Stimulated activated naive CD8-positive, alpha-beta T cell treated with anti-CD3 and anti-CD28 coated beads, Interleukin-15, amount 100 ng/mL, for 72 hours (primary cell): ENCODE measurements at regions not wholly inside any gene's neighbourhood (a gene's known extent, or its start where the extent isn't known, plus 50 kb on each side); places are given as distances from the start of the nearest gene placed in this dataset.

ENCODE experiments used
- ATAC-seq: fragments of 150-1000 bp; cut with Tn5 transposase; 2 replicates; pipeline ENCODE4 v1.10.0; 2021; ENCODE audit warnings: mild to moderate bottlenecking, moderate library complexity
- DNase-seq, 2 donors: peaks; one replicate each; pipeline ENCODE4 v3.0.0; 2021 to 2022
- H3K27ac Mint-ChIP-seq, 2 donors: one replicate each; pipeline ENCODE4 v1.8.0; 2022; ENCODE audit warnings: mild to moderate bottlenecking in 2 of 2, mixed read lengths in 2 of 2, moderate library complexity in 2 of 2
- H3K27me3 Mint-ChIP-seq: one replicate; pipeline ENCODE4 v1.8.0; 2022; ENCODE audit warnings: mixed read lengths
- H3K4me1 Mint-ChIP-seq: one replicate; pipeline ENCODE4 v1.8.0; 2022; ENCODE audit warnings: mild to moderate bottlenecking, mixed read lengths
- H3K4me3 Mint-ChIP-seq, 2 donors: one replicate each; pipeline ENCODE4 v1.8.0; 2022; ENCODE audit warnings: mild to moderate bottlenecking in 2 of 2, mixed read lengths in 2 of 2, moderate library complexity in 1 of 2
- H3K9me3 Mint-ChIP-seq, 2 donors: one replicate each; pipeline ENCODE4 v1.8.0; 2022; ENCODE audit warnings: mixed read lengths in 2 of 2

- ATAC-seq = no peak
- H3K27ac Mint-ChIP-seq = no peak overlapping the region
- no peaks in the 10 kb centered on the region for H3K9me3 Mint-ChIP-seq
- DNase-seq = no peak
- peaks cover 21% of the 10 kb centered on the region for H3K27me3 Mint-ChIP-seq
- H3K4me3 Mint-ChIP-seq = no peak overlapping the region
- no peaks in the 10 kb centered on the region for H3K4me1 Mint-ChIP-seq
Measured at GRCh38 chr11:31910950-31911576, 99.9 kb upstream of the PAX6 start.

GRCh38 chr11:31903225-31904074, 92.3 kb upstream of the PAX6 start:
- no peaks in the 10 kb centered on the region for H3K27me3 Mint-ChIP-seq
- H3K4me3 Mint-ChIP-seq = no peak overlapping the region
- no peak overlapping the region for H3K27ac Mint-ChIP-seq
- H3K9me3 Mint-ChIP-seq = peaks cover 0 to 18% of the 10 kb centered on the region in 2 donors
- ATAC-seq = no peak
- no peaks in the 10 kb centered on the region for H3K4me1 Mint-ChIP-seq
- DNase-seq = no peak

- H3K4me3 Mint-ChIP-seq = no peak overlapping the region
Measured at GRCh38 chr11:31902706-31903105, 91.6 kb upstream of the PAX6 start.

GRCh38 chr11:31895926-31896325, 84.8 kb upstream of the PAX6 start:
- Mint-ChIP-seq H3K27me3 (no peaks in the 10 kb centered on the region), H3K4me1 (no peaks in the 10 kb centered on the region), H3K9me3 (peaks cover 4 to 10% of the 10 kb centered on the region in 2 donors), H3K4me3 (no peak overlapping the region), H3K27ac (no peak overlapping the region)
- ATAC-seq = no peak
- DNase-seq = no peak

More at GRCh38 chr11:31902706-31903105, 91.6 kb upstream of the PAX6 start:
- no peaks in the 10 kb centered on the region for H3K27me3 Mint-ChIP-seq
- H3K4me1 Mint-ChIP-seq = no peaks in the 10 kb centered on the region
- no peak overlapping the region for H3K27ac Mint-ChIP-seq
- DNase-seq = no peak
- no peak for ATAC-seq
- H3K9me3 Mint-ChIP-seq = peaks cover 3 to 18% of the 10 kb centered on the region in 2 donors

GRCh38 chr11:31887180-31887579, 76.1 kb upstream of the PAX6 start:
- no peak overlapping the region for H3K27ac Mint-ChIP-seq
- DNase-seq (no peak), ATAC-seq (no peak)
- H3K4me1 Mint-ChIP-seq = no peaks in the 10 kb centered on the region
- H3K27me3 Mint-ChIP-seq = peaks cover 34% of the 10 kb centered on the region
- no peaks in the 10 kb centered on the region for H3K9me3 Mint-ChIP-seq
- no peak overlapping the region for H3K4me3 Mint-ChIP-seq

GRCh38 chr11:31884080-31884479, 73.0 kb upstream of the PAX6 start:
- no peaks in the 10 kb centered on the region for H3K9me3 Mint-ChIP-seq
- peaks cover 55% of the 10 kb centered on the region for H3K27me3 Mint-ChIP-seq
- DNase-seq (no peak), ATAC-seq (no peak)
- no peak overlapping the region for H3K27ac Mint-ChIP-seq
- H3K4me3 Mint-ChIP-seq = no peak overlapping the region
- H3K4me1 Mint-ChIP-seq = no peaks in the 10 kb centered on the region

- no peaks in the 10 kb centered on the region for H3K9me3 Mint-ChIP-seq
- ATAC-seq (no peak), DNase-seq (no peak)
- H3K4me3 Mint-ChIP-seq = no peak overlapping the region
- H3K27me3 Mint-ChIP-seq = peaks cover 58% of the 10 kb centered on the region
- no peaks in the 10 kb centered on the region for H3K4me1 Mint-ChIP-seq
- H3K27ac Mint-ChIP-seq = no peak overlapping the region
Measured at GRCh38 chr11:31883435-31883834, 72.3 kb upstream of the PAX6 start.

- no peaks in the 10 kb centered on the region for H3K9me3 Mint-ChIP-seq
- H3K4me3 Mint-ChIP-seq = no peak overlapping the region
- DNase-seq (no peak), ATAC-seq (no peak)
- H3K27me3 Mint-ChIP-seq = peaks cover 55% of the 10 kb centered on the region
- H3K4me1 Mint-ChIP-seq = no peaks in the 10 kb centered on the region
- no peak overlapping the region for H3K27ac Mint-ChIP-seq
Measured at GRCh38 chr11:31882951-31883392, 71.8 kb upstream of the PAX6 start.

- no peaks in the 10 kb centered on the region for H3K9me3 Mint-ChIP-seq
Measured at GRCh38 chr11:31881825-31882224, 70.7 kb upstream of the PAX6 start.

GRCh38 chr11:31879681-31880080, 68.6 kb upstream of the PAX6 start:
- DNase-seq (no peak), ATAC-seq (no peak)
- H3K27ac Mint-ChIP-seq = no peak overlapping the region
- no peaks in the 10 kb centered on the region for H3K4me1 Mint-ChIP-seq
- H3K27me3 Mint-ChIP-seq = peaks cover 54% of the 10 kb centered on the region
- H3K9me3 Mint-ChIP-seq = no peaks in the 10 kb centered on the region
- no peak overlapping the region for H3K4me3 Mint-ChIP-seq

More at GRCh38 chr11:31881825-31882224, 70.7 kb upstream of the PAX6 start:
- DNase-seq (no peak), ATAC-seq (no peak)
- H3K27ac Mint-ChIP-seq = no peak overlapping the region
- peaks cover 52% of the 10 kb centered on the region for H3K27me3 Mint-ChIP-seq
- H3K4me1 Mint-ChIP-seq = no peaks in the 10 kb centered on the region
- H3K4me3 Mint-ChIP-seq = no peak overlapping the region

- ATAC-seq = no peak
- no peaks in the 10 kb centered on the region for H3K4me1 Mint-ChIP-seq
- DNase-seq = no peak
- H3K4me3 Mint-ChIP-seq = no peak overlapping the region
- no peaks in the 10 kb centered on the region for H3K9me3 Mint-ChIP-seq
- H3K27ac Mint-ChIP-seq = no peak overlapping the region
- peaks cover 64% of the 10 kb centered on the region for H3K27me3 Mint-ChIP-seq
Measured at GRCh38 chr11:31877863-31878262, 66.7 kb upstream of the PAX6 start.

- Mint-ChIP-seq H3K4me1 (no peaks in the 10 kb centered on the region), H3K27me3 (peaks cover 62% of the 10 kb centered on the region), H3K9me3 (no peaks in the 10 kb centered on the region), H3K4me3 (no peak overlapping the region), H3K27ac (peak overlapping the region in 1 of 2 donors; percentile 10)
- ATAC-seq (no peak), DNase-seq (no peak)
Measured at GRCh38 chr11:31877083-31877482, 66.0 kb upstream of the PAX6 start.

GRCh38 chr11:31875866-31876560, 64.9 kb upstream of the PAX6 start:
- Mint-ChIP-seq H3K27me3 (peaks cover 57% of the 10 kb centered on the region), H3K27ac (no peak overlapping the region), H3K4me3 (no peak overlapping the region), H3K9me3 (no peaks in the 10 kb centered on the region), H3K4me1 (no peaks in the 10 kb centered on the region)
- no peak for ATAC-seq
- DNase-seq = no peak

- Mint-ChIP-seq H3K4me3 (no peak overlapping the region), H3K9me3 (no peaks in the 10 kb centered on the region), H3K27me3 (peaks cover 52% of the 10 kb centered on the region), H3K27ac (no peak overlapping the region), H3K4me1 (no peaks in the 10 kb centered on the region)
- no peak for DNase-seq
- no peak for ATAC-seq
Measured at GRCh38 chr11:31874631-31875191, 63.6 kb upstream of the PAX6 start.

- no peak for ATAC-seq
- DNase-seq = no peak
- H3K4me1 Mint-ChIP-seq = no peaks in the 10 kb centered on the region
- H3K27me3 Mint-ChIP-seq = peaks cover 53% of the 10 kb centered on the region
- H3K27ac Mint-ChIP-seq = no peak overlapping the region
- no peaks in the 10 kb centered on the region for H3K9me3 Mint-ChIP-seq
- no peak overlapping the region for H3K4me3 Mint-ChIP-seq
Measured at GRCh38 chr11:31873124-31873523, 62.0 kb upstream of the PAX6 start.

GRCh38 chr11:31872076-31872443, 60.9 kb upstream of the PAX6 start:
- no peak overlapping the region for H3K27ac Mint-ChIP-seq
- peaks cover 54% of the 10 kb centered on the region for H3K27me3 Mint-ChIP-seq
- no peak overlapping the region for H3K4me3 Mint-ChIP-seq
- DNase-seq (no peak), ATAC-seq (no peak)
- no peaks in the 10 kb centered on the region for H3K4me1 Mint-ChIP-seq
- H3K9me3 Mint-ChIP-seq = no peaks in the 10 kb centered on the region
